Trophoblast cell (in vitro differentiated cells and primary cell): ENCODE measurements at regions not wholly inside any gene's neighbourhood (a gene's known extent, or its start where the extent isn't known, plus 50 kb on each side); places are given as distances from the start of the nearest gene placed in this dataset.
"Not testable (repeated sequence)": the region's sequence is repeated elsewhere in the genome, so short reads cannot be mapped to it uniquely, and the experiment has no call there.

ENCODE experiments used
- DNase-seq, 2 donors: peaks; one replicate each; pipeline ENCODE4 v3.0.0-alpha.2; 2016
- H2AFZ ChIP-seq: 2 replicates; pipeline ENCODE4 v1.6.1; 2013; ENCODE audit warnings: low read length, moderate library complexity, mild to moderate bottlenecking; ENCODE audit not compliant: insufficient read depth, poor library complexity
- H2AK5ac ChIP-seq: 2 replicates; pipeline ENCODE4 v1.6.1; 2013; ENCODE audit warnings: mild to moderate bottlenecking, low read length
- H2BK120ac ChIP-seq: 2 replicates; pipeline ENCODE4 v1.6.1; 2013; ENCODE audit warnings: low read length, mild to moderate bottlenecking, moderate library complexity; ENCODE audit not compliant: insufficient read depth, poor library complexity
- H2BK12ac ChIP-seq: 2 replicates; pipeline ENCODE4 v1.6.1; 2013; ENCODE audit warnings: mild to moderate bottlenecking, low read length, moderate library complexity
- H2BK5ac ChIP-seq: 2 replicates; pipeline ENCODE4 v1.6.1; 2013; ENCODE audit warnings: low read length, low read depth, moderate library complexity, mild to moderate bottlenecking; ENCODE audit not compliant: poor library complexity
- H3K14ac ChIP-seq: 2 replicates; pipeline ENCODE4 v1.6.1; 2013; ENCODE audit warnings: mild to moderate bottlenecking, low read length
- H3K18ac ChIP-seq: 2 replicates; pipeline ENCODE4 v1.6.1; 2013; ENCODE audit warnings: mild to moderate bottlenecking, low read length
- H3K23ac ChIP-seq: 2 replicates; pipeline ENCODE4 v1.6.1; 2013; ENCODE audit warnings: low read length
- H3K27ac ChIP-seq: 2 replicates; pipeline ENCODE4 v1.5.1; 2013; ENCODE audit warnings: low read depth, mild to moderate bottlenecking, inconsistent platforms, low read length, moderate library complexity
- H3K27me3 ChIP-seq: 2 replicates; pipeline ENCODE4 v1.6.1; 2013; ENCODE audit warnings: inconsistent platforms, mild to moderate bottlenecking, low read length, moderate library complexity; ENCODE audit not compliant: insufficient read depth
- H3K36me3 ChIP-seq, 2 experiments: 1 replicate in 1 of 2; 2 replicates in 1 of 2; pipeline ENCODE4 v1.6.1; 2013; ENCODE audit warnings: low read length in 2 of 2, mild to moderate bottlenecking in 2 of 2, moderate library complexity in 1 of 2; ENCODE audit not compliant: insufficient read depth in 2 of 2, control insufficient read depth in 1 of 2
- H3K4ac ChIP-seq: 2 replicates; pipeline ENCODE4 v1.6.1; 2013; ENCODE audit warnings: low read depth, mild to moderate bottlenecking, low read length, moderate library complexity
- H3K4me1 ChIP-seq, 2 experiments: 1 replicate in 1 of 2; 2 replicates in 1 of 2; pipeline ENCODE4 v1.6.1; 2013; ENCODE audit warnings: low read length in 2 of 2, mild to moderate bottlenecking in 2 of 2, moderate library complexity in 1 of 2; ENCODE audit not compliant: insufficient read depth in 2 of 2, control insufficient read depth in 1 of 2
- H3K4me2 ChIP-seq: 2 replicates; pipeline ENCODE4 v1.6.1; 2013; ENCODE audit warnings: inconsistent platforms, mild to moderate bottlenecking, low read length, moderate library complexity
- H3K4me3 ChIP-seq: 2 replicates; pipeline ENCODE4 v1.5.1; 2013; ENCODE audit warnings: mild to moderate bottlenecking, low read depth, low read length, inconsistent platforms
- H3K79me1 ChIP-seq: one replicate; pipeline ENCODE4 v1.6.1; 2013; ENCODE audit warnings: low read length
- H3K79me2 ChIP-seq: 2 replicates; pipeline ENCODE4 v1.6.1; 2013; ENCODE audit warnings: low read length, mild to moderate bottlenecking; ENCODE audit not compliant: control insufficient read depth, insufficient read depth, poor library complexity
- H3K9ac ChIP-seq: 2 replicates; pipeline ENCODE4 v1.6.1; 2013; ENCODE audit warnings: mild to moderate bottlenecking, low read length
- H3K9me3 ChIP-seq: 2 replicates; pipeline ENCODE4 v1.6.1; 2013; ENCODE audit warnings: low read depth, mild to moderate bottlenecking, control low read depth, inconsistent platforms, low read length; ENCODE audit not compliant: insufficient read depth
- H4K12ac ChIP-seq: 2 replicates; pipeline ENCODE4 v1.6.1; 2013; ENCODE audit warnings: low read depth, mild to moderate bottlenecking, low read length, moderate library complexity
- H4K8ac ChIP-seq: 2 replicates; pipeline ENCODE4 v1.6.1; 2013; ENCODE audit warnings: low read depth, mild to moderate bottlenecking, low read length, moderate library complexity
- H4K91ac ChIP-seq: one replicate; pipeline ENCODE4 v1.6.1; 2013; ENCODE audit warnings: low read depth, mild to moderate bottlenecking, low read length, moderate library complexity
- WGBS: extraction: QIAGEN DNeasy Blood & Tissue Kit; methylation state at CpG from one replicate; pipeline ENCODE4 v1.1.7; 2013; ENCODE audit warnings: missing lambda C conversion rate; ENCODE audit not compliant: insufficient read length, insufficient coverage; ENCODE audit errors: extremely low coverage; 5-methylcytosine and 5-hydroxymethylcytosine counted together

DNA sequence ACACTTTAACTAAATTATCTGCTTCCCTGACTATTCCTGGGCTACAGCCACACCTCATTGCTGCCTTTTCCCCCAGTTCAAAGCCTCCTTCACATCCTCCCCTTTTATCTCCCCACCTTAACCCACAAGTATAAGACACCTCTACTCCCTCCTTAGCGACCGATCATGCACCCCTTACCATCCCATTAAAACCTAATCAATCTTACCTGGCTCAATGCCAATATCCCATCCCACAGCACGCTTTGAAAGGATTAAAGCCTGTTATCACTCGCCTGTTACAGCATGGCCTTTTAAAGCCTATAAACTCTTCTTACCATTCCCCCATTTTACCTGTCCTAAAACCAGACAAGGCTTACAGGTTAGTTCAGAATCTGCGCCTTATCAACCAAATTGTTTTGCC is 246.6 kb downstream of the ZNF608 start:
- not testable (repeated sequence) for H3K4ac ChIP-seq, H3K4me1 ChIP-seq, H4K91ac ChIP-seq, H3K14ac ChIP-seq, H3K18ac ChIP-seq, H3K9ac ChIP-seq, H3K9me3 ChIP-seq, H2BK12ac ChIP-seq, H3K23ac ChIP-seq, H3K36me3 ChIP-seq, H3K27me3 ChIP-seq, DNase-seq, H2BK120ac ChIP-seq, H2BK5ac ChIP-seq, H3K4me2 ChIP-seq, H4K12ac ChIP-seq, H2AFZ ChIP-seq, H2AK5ac ChIP-seq, H3K27ac ChIP-seq, H3K79me1 ChIP-seq, H4K8ac ChIP-seq, H3K4me3 ChIP-seq, H3K79me2 ChIP-seq
- no CpG with 5 or more reads among the region's 5 CpGs for WGBS

DNA sequence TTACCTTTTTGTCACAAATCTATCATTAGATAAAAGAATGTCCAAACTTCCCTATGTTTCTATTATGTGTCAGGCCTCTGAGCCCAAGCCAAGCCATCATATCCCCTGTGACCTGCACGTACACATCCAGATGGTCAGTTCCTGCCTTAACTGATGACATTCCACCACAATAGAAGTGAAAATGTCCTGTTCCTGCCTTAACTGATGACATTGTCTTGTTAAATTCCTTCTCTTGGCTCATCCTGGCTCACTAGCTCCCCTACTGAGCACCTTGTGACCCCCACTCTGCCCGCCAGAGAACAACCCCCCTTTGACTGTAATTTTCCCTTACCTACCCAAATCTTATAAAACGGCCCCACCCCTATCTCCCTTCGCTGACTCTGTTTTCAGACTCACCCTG is 249.5 kb downstream of the ZNF608 start:
- H3K23ac ChIP-seq, H3K4me2 ChIP-seq, H3K27me3 ChIP-seq, H3K9me3 ChIP-seq, DNase-seq, H2BK5ac ChIP-seq, H2BK12ac ChIP-seq, H3K36me3 ChIP-seq, H3K4me1 ChIP-seq, H3K4ac ChIP-seq, H3K79me2 ChIP-seq, H3K79me1 ChIP-seq, H4K8ac ChIP-seq, H3K9ac ChIP-seq, H3K27ac ChIP-seq, H3K18ac ChIP-seq, H2BK120ac ChIP-seq, H4K91ac ChIP-seq, H3K14ac ChIP-seq, H4K12ac ChIP-seq, H3K4me3 ChIP-seq, H2AFZ ChIP-seq, H2AK5ac ChIP-seq: not testable (repeated sequence)
- no CpG with 5 or more reads among the region's 4 CpGs for WGBS

DNA sequence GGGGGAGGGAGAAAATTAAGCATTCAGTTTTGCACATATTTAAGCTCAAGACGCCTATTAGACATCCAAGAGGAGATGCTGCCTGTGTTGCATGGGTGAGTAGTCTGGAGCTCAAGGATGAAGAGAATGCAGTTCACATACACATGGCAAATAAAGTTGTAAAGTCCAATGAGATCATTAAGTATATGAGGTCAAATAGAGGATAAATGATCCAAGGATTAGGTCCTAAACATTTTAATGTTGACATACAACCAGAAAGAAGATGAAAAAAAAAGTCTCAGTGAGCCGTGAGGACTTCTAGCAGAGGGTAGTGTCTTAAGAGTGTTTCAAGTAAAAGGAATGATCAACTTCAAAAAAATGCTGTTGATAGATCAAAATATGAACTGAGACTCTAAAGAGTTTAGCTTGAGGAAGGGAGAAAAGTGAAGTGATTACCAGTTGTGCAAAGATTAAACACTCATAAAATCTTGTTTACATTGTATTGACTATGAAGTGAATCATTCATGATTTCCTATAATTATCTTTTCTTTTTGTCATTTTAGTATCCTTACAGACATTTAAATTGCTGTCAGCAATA is 251.8 kb downstream of the ZNF608 start:
- H3K23ac ChIP-seq = no peak overlapping the region
- no peak overlapping the region for H3K18ac ChIP-seq
- no peak overlapping the region for H3K4ac ChIP-seq
- WGBS = no CpG with 5 or more reads among the region's 2 CpGs
- H3K4me2 ChIP-seq = no peak overlapping the region
- H4K8ac ChIP-seq = no peak overlapping the region
- no peaks in the 10 kb centered on the region for H3K4me1 ChIP-seq
- peak in 1 of 2 donors; percentile 8 for DNase-seq
- no peak overlapping the region for H2BK120ac ChIP-seq
- no peak overlapping the region for H3K27ac ChIP-seq
- no peak overlapping the region for H2BK12ac ChIP-seq
- no peaks in the 10 kb centered on the region for H3K79me1 ChIP-seq
- no peak overlapping the region for H4K91ac ChIP-seq
- no peak overlapping the region for H3K9ac ChIP-seq
- no peak overlapping the region for H4K12ac ChIP-seq
- no peak overlapping the region for H2AFZ ChIP-seq
- no peaks in the 10 kb centered on the region for H3K27me3 ChIP-seq
- no peak overlapping the region for H2BK5ac ChIP-seq
- no peaks in the 10 kb centered on the region for H3K36me3 ChIP-seq
- H3K4me3 ChIP-seq = no peak overlapping the region
- peaks cover 2% of the 10 kb centered on the region for H3K9me3 ChIP-seq
- no peak overlapping the region for H2AK5ac ChIP-seq
- no peaks in the 10 kb centered on the region for H3K79me2 ChIP-seq
- H3K14ac ChIP-seq = no peak overlapping the region

- Histone ChIP-seq H3K4me1 (no peaks in the 10 kb centered on the region), H3K36me3 (no peaks in the 10 kb centered on the region), H3K4me2 (no peak overlapping the region), H3K23ac (no peak overlapping the region), H3K4me3 (no peak overlapping the region), H3K79me2 (no peaks in the 10 kb centered on the region), H4K8ac (no peak overlapping the region), H2BK5ac (no peak overlapping the region), H3K27ac (no peak overlapping the region), H2AFZ (no peak overlapping the region), H3K4ac (no peak overlapping the region), H3K18ac (no peak overlapping the region), H3K27me3 (no peaks in the 10 kb centered on the region), H3K79me1 (no peaks in the 10 kb centered on the region), H2AK5ac (no peak overlapping the region), H3K9ac (no peak overlapping the region), H2BK120ac (no peak overlapping the region), H3K14ac (no peak overlapping the region), H2BK12ac (no peak overlapping the region), H4K12ac (no peak overlapping the region), H4K91ac (no peak overlapping the region), H3K9me3 (peaks cover 2% of the 10 kb centered on the region)
- peak in 1 of 2 donors; percentile 32 for DNase-seq
- no CpG with 5 or more reads among the region's 13 CpGs for WGBS
These were observed 253.8 kb downstream of the ZNF608 start for GRCh38 chr5:124492444-124493224.
